22Rv1 (cell line): ENCODE measurements at regions not wholly inside any gene's neighbourhood (a gene's known extent, or its start where the extent isn't known, plus 50 kb on each side); places are given as distances from the start of the nearest gene placed in this dataset.
"Not testable (repeated sequence)": the region's sequence is repeated elsewhere in the genome, so short reads cannot be mapped to it uniquely, and the experiment has no call there.

Experiments
- H3K27ac ChIP-seq: fragments of 450-650 bp; 2 replicates; pipeline ENCODE4 v1.5.1; 2017
- ZFX ChIP-seq: fragments of 450-650 bp; IDR thresholded peaks from 2 replicates; pipeline ENCODE4 v1.6.1; 2017; ENCODE audit warnings: antibody characterized with exemption, borderline replicate concordance
- TF ChIP-seq, protein P1 (sequence below): fragments of 450-650 bp; IDR thresholded peaks from 2 replicates; pipeline ENCODE4 v1.5.1; 2017; ENCODE audit warnings: mild to moderate bottlenecking

DNA sequence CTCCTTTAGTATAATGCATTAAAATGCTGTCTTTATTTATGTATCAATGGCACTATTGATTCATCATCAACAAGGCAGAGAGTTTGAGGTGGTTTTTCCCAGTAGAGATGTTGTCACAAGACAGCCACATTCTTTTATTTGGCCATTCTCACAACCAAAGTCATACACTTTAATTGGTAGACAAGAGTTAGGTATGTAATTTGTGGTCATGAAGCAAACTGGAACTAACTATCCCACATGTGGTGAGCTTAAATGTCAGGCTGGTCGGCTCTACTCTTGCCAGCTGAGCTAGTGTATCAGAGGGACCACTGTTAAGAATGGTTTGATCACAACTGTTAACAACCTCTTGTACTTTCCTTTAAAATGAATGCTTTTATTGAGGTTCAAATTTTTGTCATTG lies 714.6 kb downstream of the CD109 start:
- no peak overlapping the region for H3K27ac ChIP-seq
- no peak for TF ChIP-seq ZFX
- TF ChIP-seq, protein P1, sequence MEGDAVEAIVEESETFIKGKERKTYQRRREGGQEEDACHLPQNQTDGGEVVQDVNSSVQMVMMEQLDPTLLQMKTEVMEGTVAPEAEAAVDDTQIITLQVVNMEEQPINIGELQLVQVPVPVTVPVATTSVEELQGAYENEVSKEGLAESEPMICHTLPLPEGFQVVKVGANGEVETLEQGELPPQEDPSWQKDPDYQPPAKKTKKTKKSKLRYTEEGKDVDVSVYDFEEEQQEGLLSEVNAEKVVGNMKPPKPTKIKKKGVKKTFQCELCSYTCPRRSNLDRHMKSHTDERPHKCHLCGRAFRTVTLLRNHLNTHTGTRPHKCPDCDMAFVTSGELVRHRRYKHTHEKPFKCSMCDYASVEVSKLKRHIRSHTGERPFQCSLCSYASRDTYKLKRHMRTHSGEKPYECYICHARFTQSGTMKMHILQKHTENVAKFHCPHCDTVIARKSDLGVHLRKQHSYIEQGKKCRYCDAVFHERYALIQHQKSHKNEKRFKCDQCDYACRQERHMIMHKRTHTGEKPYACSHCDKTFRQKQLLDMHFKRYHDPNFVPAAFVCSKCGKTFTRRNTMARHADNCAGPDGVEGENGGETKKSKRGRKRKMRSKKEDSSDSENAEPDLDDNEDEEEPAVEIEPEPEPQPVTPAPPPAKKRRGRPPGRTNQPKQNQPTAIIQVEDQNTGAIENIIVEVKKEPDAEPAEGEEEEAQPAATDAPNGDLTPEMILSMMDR, result no peak

GRCh38 chr6:74409447-74409846 lies 713.4 kb downstream of the CD109 start:
- TF ChIP-seq ZFX, result no peak
- TF ChIP-seq, protein P1, result peak; percentile 67
- H3K27ac ChIP-seq, result no peak overlapping the region

DNA sequence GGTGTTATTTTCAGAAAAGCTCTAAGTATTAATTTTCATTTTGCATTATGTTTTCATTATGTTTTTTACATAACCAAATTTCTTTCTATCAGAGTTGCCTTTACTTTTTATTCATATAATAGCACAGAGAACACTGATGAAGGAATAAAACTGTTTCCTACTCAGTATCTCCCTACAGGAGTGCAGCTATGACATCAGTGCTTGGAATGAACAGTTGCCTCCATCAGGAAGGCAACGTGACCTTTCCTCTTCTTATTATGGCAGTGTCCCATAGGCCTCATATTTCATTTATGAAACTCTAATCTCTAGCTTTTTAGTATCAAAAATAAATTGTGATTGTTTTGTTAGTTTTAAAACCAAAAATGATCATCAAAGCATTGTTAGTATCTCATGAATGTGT lies 712.8 kb downstream of the CD109 start:
- TF ChIP-seq ZFX, result no peak
- TF ChIP-seq, protein P1, result no peak
- H3K27ac ChIP-seq, result no peak overlapping the region

DNA sequence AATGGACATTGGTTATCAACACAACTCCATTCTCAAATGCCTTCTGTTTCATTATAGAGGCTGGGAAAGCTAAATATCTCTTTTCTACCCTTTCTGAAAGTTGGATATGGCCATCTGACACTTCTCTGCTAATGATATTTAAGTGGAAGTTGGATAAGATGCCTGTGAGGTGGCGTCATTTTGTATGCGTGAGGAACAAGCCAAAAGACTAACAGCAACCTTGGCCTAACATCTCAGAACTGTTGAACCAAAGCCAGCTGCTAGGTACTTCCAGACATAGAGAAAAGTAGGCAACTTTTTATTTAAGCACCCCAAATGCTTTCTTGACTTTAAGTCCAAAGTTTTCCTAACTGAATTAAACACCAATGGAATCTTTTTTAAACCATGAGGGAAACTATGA lies 708.4 kb downstream of the CD109 start:
- no peak for TF ChIP-seq ZFX
- TF ChIP-seq, protein P1, result no peak
- H3K27ac ChIP-seq, result no peak overlapping the region

- TF ChIP-seq, protein P1, result no peak
- TF ChIP-seq ZFX, result no peak
- H3K27ac ChIP-seq, result no peak overlapping the region
Observed at GRCh38 chr6:74402781-74403180, 706.8 kb downstream of the CD109 start.

GRCh38 chr6:74378437-74378836 lies 682.4 kb downstream of the CD109 start:
- H3K27ac ChIP-seq, result not testable (repeated sequence)

GRCh38 chr6:74369556-74369993 lies 673.6 kb downstream of the CD109 start:
- no peak overlapping the region for H3K27ac ChIP-seq
- TF ChIP-seq, protein P1, result no peak
- TF ChIP-seq ZFX, result no peak

DNA sequence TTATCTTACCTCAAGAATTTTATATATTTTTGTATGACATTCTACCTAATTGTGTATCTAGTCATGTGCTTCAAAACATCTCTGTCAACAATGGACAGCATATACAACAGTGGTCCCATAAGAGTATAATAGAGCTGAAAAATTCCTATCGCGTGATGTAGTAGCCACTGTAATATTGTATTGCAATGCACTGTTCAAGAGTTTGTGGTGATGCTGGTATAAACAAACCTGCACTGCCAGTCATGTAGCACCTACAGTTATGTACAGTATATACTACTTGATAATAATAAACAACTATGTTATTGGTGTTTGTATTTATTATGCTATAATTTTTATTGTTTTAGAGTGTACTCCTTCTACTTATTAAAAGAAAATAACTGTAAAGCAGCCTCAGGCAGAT lies 672.7 kb downstream of the CD109 start:
- H3K27ac ChIP-seq, result no peak overlapping the region
- no peak for TF ChIP-seq ZFX
- TF ChIP-seq, protein P1, result no peak
